Activated T-helper 2 cell treated with anti-CD3 and anti-CD28 coated beads, Interferon-gamma antibody, Interleukin-2, Interleukin-4, amounts not matched to agents 10 μg/mL and 5 μg/mL and 100 μg/mL, durations not matched to agents 14 hours and 24 hours and 36 hours (primary cell): ENCODE measurements at regions not wholly inside any gene's neighbourhood (a gene's known extent, or its start where the extent isn't known, plus 50 kb on each side); places are given as distances from the start of the nearest gene placed in this dataset.
A peak's percentile ranks its signal among the peaks of the same experiment; 100 is the strongest.

Source experiments
- DNase-seq: peaks from one replicate; pipeline ENCODE4 v3.0.0; 2021; ENCODE audit warnings: low spot score
- H3K27ac Mint-ChIP-seq: one replicate; pipeline ENCODE4 v1.8.0; 2021; ENCODE audit warnings: mixed read lengths
- H3K27me3 Mint-ChIP-seq: one replicate; pipeline ENCODE4 v1.8.0; 2021; ENCODE audit warnings: low read depth, mixed read lengths
- H3K36me3 Mint-ChIP-seq: one replicate; pipeline ENCODE4 v1.8.0; 2021; ENCODE audit warnings: low read depth, mixed read lengths
- H3K4me1 Mint-ChIP-seq: one replicate; pipeline ENCODE4 v1.8.0; 2021; ENCODE audit warnings: low read depth, mixed read lengths
- H3K4me3 Mint-ChIP-seq: one replicate; pipeline ENCODE4 v1.8.0; 2021; ENCODE audit warnings: low read depth, mild to moderate bottlenecking, moderate library complexity, mixed read lengths
- H3K9me3 Mint-ChIP-seq: one replicate; pipeline ENCODE4 v1.8.0; 2021; ENCODE audit warnings: mixed read lengths
- intact Hi-C: fragments of 100-400 bp; cut with micrococcal nuclease; formaldehyde crosslinking; loops from one replicate; pipeline ENCODE4 v1.15.1; 2023

DNA sequence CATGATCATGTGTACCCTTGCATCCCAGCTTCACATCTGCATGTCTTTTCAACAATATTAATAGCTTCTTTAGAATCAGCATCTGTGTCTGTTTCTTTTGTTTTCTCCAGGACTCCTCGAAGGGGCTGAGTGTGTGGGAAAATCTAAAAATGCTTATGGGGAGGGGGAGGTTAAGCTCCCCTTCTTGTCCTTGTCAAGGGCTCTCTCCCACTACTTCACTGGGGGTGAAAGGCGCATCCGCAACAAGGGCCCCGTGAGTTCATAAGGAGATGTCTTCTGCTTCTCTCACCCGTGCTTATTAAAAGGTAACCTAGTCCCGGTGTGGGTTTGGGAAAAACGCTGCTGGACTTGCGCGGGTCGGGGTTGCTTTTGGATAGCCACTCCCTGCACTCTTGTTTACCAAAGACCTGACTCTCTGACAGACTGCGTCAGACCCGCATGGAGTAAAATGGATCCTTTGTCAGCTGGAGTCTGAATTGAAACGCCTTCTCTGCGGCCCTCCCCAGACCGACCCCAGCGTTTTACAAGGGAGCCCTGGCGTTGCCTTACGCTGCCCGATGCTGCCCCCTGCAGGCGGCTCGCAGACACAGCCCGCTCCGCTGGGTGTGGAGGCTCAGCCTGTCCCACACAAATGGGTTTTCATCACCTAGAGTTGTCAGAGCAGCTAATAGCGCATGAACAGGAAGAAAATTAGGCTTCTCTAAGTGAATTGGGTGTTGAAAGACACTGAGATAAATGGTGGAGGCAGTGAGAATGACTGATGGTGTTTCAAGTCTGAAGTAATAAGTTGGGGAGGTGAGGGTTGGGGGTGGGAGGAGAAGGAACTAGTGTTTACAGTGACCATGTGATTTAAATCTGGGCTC, 53.8 kb downstream of the IER5 start:
- Mint-ChIP-seq H3K4me3 (peak overlapping the region; percentile 63), H3K27me3 (peaks cover 4% of the 10 kb centered on the region)

DNA sequence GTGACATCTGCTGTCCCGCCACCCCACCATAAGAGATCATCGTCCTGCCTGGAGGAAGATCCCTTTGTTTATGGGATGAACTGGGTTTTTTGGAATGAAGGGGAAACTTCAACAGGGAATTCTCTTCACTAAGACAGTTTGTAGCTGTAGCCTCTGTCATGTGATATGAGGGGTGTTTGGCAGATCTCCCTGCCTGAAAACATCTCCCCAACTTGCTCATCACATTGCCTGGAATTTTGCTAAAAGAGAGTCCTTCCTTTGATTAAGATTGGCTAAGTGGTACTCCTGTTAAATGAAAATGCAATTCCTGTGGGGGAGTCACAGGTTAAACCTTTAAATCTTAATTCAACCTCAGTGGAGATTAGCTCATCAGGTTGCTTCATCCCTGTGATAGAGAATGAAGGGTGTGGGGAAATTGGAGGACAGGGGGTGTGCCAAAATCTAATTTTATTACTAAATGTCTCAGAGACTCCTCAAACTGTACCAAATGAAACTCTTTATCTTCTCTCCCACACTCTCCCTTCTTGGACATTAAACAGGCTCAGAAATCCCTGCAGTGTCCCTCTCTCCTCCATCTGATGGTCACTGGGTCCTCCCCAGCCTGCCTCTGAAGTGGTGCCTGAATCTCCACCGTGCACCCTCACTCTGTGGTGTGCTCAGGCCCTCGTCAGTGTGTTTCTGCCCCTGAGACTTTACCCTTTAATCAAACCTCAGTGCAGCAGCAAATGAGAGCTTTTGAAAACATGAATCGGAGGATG, 54.8 kb downstream of the IER5 start:
- Mint-ChIP-seq H3K36me3 (peaks cover 3% of the 10 kb centered on the region), H3K4me1 (peaks cover 61% of the 10 kb centered on the region), H3K4me3 (no peak overlapping the region), H3K27me3 (peaks cover 4% of the 10 kb centered on the region), H3K27ac (no peak overlapping the region), H3K9me3 (peaks cover 5% of the 10 kb centered on the region)
- DNase-seq = no peak
- intact Hi-C loops = loop anchor here (5.0 kb wide), 2 partner anchors 261 to 641 kb away; partner anchors contain the start of gene ACBD6

More for the DNA sequence above, 53.8 kb downstream of the IER5 start:
- peak overlapping the region; percentile 88 for H3K27ac Mint-ChIP-seq
- H3K4me1 Mint-ChIP-seq = peaks cover 61% of the 10 kb centered on the region
- intact Hi-C loops = loop anchor here (1.0 to 5.0 kb wide), 5 partner anchors 37 to 640 kb away; partner anchors contain the start of gene ACBD6
- peak; percentile 81 for DNase-seq
- H3K36me3 Mint-ChIP-seq = no peaks in the 10 kb centered on the region
- peaks cover 5% of the 10 kb centered on the region for H3K9me3 Mint-ChIP-seq

DNA sequence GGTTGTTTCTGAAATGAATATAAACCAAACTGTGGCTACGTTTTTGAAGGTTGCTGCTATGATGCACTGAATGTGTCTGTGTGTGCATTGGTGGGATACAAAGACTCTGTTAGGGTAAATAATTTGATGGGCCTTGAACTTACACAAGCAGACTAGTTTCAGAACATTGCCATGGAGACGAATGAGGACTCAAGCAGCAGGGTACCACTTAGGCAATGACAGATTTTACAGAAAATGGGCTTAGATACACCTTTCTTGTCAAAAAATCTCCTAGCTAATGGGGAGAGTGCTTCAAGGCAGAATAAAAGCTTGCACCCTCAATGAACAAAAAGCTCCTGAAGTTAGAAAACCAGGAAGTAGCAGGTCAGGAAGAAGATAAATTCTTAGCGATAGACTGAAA, 55.7 kb downstream of the IER5 start:
- no peak for DNase-seq
- intact Hi-C loops = loop anchor here (5.0 kb wide), 2 partner anchors 262 to 642 kb away; partner anchors contain the start of gene ACBD6
- Mint-ChIP-seq H3K27me3 (peaks cover 4% of the 10 kb centered on the region), H3K4me3 (no peak overlapping the region), H3K36me3 (peaks cover 3% of the 10 kb centered on the region), H3K4me1 (peaks cover 61% of the 10 kb centered on the region), H3K27ac (no peak overlapping the region), H3K9me3 (peaks cover 5% of the 10 kb centered on the region)

DNA sequence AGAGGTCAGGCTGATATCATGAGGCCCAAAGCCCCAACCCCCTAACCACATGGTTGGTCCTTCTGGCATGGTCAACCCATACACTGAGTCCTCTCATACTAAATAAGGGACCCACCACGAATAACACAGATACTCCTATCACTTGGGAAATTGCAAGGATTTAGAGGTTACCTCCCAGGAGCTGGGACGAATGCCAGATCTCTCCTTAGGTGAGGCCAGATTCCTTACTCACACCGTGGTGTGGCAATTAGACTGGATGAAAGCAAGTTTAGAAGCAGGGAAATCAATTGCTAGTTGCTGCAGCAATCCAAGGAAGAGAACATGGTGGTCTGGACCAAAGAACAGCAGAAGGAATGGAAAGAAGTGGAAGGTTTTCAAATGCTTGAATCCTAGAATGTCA, 60.1 kb downstream of the IER5 start:
- Mint-ChIP-seq H3K27me3 (peaks cover 3% of the 10 kb centered on the region), H3K36me3 (peaks cover 3% of the 10 kb centered on the region), H3K27ac (peak overlapping the region; percentile 21), H3K4me1 (peaks cover 60% of the 10 kb centered on the region), H3K9me3 (peaks cover 5% of the 10 kb centered on the region), H3K4me3 (peak overlapping the region; percentile 47)
- no peak for DNase-seq
- intact Hi-C loops = loop anchor here (2.0 kb wide), 1 partner anchor 14 kb away; no protein-coding TSS in a partner anchor

DNA sequence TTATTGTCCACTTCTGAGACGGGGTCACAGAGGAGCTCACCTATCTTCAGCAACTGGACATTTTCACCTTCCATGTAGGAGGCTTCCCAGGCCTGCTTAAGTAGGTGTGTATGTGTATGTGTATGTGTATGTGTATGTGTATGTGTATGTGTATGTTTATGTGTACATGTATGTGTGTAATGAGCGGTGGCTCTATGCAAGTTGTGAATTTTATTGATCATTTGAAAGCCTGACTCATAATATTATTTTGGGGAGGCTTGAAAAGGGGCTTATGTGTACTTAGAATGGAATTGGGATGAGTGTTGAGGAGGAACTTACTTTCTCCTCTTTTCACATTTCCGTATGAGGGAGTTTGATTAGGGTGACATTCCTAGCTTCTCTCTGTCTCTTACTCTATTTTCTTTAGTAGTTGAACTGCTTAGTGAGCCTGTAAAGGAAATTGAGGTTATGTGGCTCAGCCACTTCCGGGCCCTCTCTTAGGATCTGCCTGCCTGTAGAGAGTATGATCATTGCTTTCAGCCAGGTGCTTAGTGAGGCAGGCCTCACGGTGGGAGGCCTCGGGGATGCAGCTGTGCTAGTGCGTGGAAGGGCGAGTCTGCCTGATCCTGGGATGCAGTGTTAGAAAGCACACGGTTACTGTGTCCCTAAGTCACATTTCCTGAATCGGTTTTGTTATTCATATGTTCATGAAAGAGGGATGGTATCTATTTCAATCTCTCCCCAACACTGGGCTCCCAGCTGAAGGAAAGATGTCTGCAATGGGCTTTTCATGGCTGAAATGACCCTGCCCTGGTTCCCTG, 61.0 kb downstream of the IER5 start:
- peak; percentile 75 for DNase-seq
- intact Hi-C loops = loop anchor here (2.0 kb wide), 1 partner anchor 13 kb away; no protein-coding TSS in a partner anchor
- Mint-ChIP-seq H3K9me3 (peaks cover 5% of the 10 kb centered on the region), H3K4me1 (peaks cover 51% of the 10 kb centered on the region), H3K27me3 (peaks cover 3% of the 10 kb centered on the region), H3K27ac (peak overlapping the region; percentile 81), H3K36me3 (peaks cover 3% of the 10 kb centered on the region), H3K4me3 (peak overlapping the region; percentile 54)

DNA sequence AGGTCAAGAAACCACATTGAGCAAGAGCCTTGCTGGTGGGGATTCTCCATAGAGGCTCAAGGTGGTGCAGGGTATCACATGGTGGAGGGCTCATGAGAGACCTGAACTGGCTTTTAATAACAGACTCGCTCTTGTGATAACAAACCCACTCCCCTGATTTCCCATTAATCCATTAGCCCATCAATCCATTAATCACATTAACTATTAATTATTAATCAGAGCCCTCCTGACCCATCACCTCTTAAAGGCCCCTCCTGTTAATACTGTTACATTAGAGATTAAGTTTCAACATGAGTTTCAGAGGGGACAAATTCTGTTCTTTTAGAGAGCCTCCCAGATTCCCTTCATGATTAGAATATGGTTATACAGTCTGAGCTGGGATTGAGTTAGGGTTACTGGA, 61.8 kb downstream of the IER5 start:
- Mint-ChIP-seq H3K9me3 (peaks cover 5% of the 10 kb centered on the region), H3K27ac (no peak overlapping the region), H3K36me3 (peaks cover 3% of the 10 kb centered on the region), H3K27me3 (peaks cover 3% of the 10 kb centered on the region), H3K4me3 (no peak overlapping the region), H3K4me1 (peaks cover 53% of the 10 kb centered on the region)
- intact Hi-C loops = no loop called here
- no peak for DNase-seq

DNA sequence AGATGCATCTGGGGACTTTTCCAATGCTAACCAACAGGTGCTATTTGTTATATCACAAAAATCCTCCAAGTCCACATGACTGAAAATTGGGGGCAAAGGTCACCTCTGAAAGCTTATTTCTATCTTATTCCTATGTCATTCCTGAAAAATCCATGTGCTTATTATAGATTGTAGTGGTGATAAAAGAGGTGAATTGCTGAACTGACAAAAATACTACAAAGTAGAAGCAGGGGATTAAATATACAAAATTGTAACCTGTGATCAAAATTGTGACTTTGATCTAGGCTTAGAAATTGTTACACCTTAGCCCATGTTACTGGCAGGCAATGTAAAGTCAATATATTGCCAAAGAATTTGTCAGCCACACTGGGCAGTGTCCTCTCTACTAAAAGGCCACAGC, 62.3 kb downstream of the IER5 start:
- Mint-ChIP-seq H3K9me3 (peaks cover 5% of the 10 kb centered on the region), H3K4me3 (no peak overlapping the region), H3K4me1 (peaks cover 53% of the 10 kb centered on the region), H3K36me3 (peaks cover 3% of the 10 kb centered on the region), H3K27me3 (peaks cover 1% of the 10 kb centered on the region), H3K27ac (no peak overlapping the region)
- intact Hi-C loops = no loop called here
- no peak for DNase-seq

DNA sequence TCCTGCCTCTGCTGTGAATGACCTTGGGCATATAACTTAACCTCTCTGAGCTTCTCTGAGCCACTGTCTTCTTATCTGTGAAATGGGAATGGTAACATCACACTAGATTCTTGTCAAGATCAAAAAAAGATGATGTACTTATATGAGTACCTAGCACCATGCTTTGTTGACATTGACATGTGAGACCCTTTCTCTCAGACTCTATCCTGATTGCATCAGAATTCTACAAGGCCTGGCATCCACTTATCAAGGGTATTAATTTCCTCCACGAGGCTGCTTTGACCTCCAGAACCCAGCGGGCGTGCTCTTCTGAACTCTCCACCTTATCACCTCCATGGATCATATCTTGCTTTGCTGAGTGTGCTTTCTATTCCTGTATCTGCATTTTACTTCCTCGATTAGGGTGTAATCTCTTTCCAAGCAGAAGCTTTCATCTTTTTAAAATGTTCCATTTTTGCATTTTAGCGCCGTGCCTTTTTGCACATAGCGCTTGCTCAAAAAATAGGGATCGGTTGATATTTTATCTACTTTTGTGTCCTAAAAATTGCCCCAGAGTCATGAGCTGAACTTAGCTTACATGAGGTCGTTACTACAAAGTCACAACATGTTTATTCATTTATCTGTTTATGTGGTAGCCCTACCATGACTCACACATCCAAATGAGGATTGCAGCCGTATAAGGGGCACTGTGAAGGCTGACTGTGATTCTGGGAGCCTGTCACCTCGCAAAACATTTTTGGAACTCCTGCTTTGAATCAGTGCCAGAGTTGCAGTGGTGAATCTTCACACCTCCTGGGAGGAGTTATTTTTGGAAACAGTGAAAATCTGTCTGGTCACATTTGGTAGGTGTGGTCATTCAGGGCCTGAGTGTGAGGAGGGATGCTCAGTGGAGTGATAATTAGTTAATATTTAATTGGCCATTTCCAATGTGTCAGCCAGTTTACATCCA, 63.2 kb downstream of the IER5 start:
- H3K4me1 Mint-ChIP-seq = peaks cover 53% of the 10 kb centered on the region

DNA sequence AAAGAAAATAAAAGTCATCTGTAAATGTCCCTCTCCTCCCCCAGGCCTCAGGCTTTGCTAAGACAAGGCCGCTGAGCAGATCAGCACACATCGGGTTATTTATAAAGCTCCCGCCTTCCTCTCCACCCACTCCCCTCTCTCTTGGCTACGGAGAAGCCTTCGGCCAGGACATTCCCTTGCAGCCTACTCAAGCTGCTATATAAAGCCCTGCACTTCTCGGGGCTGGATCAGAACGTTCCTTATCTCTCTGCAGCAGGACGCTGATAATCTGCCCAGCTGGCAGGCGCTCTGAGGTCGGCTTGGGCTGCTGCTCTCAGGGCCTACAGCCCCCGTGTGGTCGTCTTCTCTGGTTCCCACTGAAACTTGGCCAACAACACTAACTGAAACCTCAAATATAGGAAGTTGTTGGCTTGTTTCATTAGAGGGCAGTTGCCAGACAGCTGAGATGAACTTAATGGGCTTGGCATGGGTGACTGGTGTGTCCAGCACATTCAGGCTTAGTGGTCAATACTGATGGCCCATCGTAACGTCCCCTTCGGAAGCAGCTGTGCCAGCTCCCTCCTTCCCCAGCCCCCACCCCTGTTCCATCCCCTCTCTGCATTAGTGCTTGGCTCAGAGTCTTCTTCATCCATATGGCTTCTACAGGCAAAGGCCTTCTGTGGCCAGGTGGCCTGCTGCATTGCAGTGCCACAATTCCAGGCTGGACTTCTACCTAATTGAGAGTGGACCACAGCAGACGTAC, 64.6 kb downstream of the IER5 start:
- Mint-ChIP-seq H3K36me3 (no peaks in the 10 kb centered on the region), H3K27me3 (peaks cover 12% of the 10 kb centered on the region), H3K4me3 (no peak overlapping the region), H3K4me1 (peaks cover 47% of the 10 kb centered on the region), H3K9me3 (no peaks in the 10 kb centered on the region), H3K27ac (no peak overlapping the region)
- no peak for DNase-seq
- intact Hi-C loops = no loop called here

More for the DNA sequence above, 63.2 kb downstream of the IER5 start:
- H3K27ac Mint-ChIP-seq = peak overlapping the region; percentile 65
- H3K4me3 Mint-ChIP-seq = no peak overlapping the region
- H3K27me3 Mint-ChIP-seq = peaks cover 4% of the 10 kb centered on the region
- peaks cover under 1% of the 10 kb centered on the region for H3K9me3 Mint-ChIP-seq
- DNase-seq = no peak
- intact Hi-C loops = no loop called here
- peaks cover 3% of the 10 kb centered on the region for H3K36me3 Mint-ChIP-seq

DNA sequence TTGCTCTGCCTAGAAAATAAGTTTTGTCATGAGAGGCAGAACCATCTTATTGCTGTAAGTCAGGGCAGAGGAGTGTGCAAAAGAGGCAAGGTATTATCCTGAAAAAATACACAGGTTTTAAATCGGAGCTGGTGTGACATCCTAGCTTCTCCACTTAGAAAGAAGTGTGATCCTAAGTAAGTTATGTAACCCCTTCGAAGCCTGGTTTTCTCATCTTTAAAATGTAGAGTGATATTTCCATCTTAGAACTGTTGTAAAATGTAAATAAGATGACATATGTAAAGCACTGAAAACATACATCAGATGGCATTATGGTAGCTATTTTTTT, 65.1 kb downstream of the IER5 start:
- no peak overlapping the region for H3K4me3 Mint-ChIP-seq
- intact Hi-C loops = no loop called here
- no peak overlapping the region for H3K27ac Mint-ChIP-seq
- no peak for DNase-seq
- H3K27me3 Mint-ChIP-seq = peaks cover 12% of the 10 kb centered on the region
- H3K4me1 Mint-ChIP-seq = peaks cover 49% of the 10 kb centered on the region
- no peaks in the 10 kb centered on the region for H3K9me3 Mint-ChIP-seq
- no peaks in the 10 kb centered on the region for H3K36me3 Mint-ChIP-seq

DNA sequence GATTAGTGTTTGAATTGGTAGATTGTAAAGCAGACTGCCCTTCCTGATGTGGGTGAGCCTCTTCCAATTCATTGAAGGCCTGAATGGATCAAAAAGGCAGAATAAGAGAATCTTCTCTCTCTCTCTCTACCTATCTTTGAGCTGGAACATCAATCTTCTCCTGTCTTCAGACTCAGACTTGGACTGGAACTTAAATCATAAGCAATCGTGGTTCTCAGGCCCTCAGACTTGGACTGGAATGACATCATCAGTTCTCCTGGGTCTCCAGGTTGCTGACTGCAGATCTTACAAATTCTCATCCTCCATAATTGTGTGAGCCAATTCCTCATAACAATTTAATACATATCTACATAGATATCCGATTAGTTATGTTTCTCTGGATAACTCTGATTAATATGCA, 66.8 kb downstream of the IER5 start:
- Mint-ChIP-seq H3K4me1 (peaks cover 47% of the 10 kb centered on the region), H3K27me3 (peaks cover 12% of the 10 kb centered on the region)

More for the DNA sequence above, 66.8 kb downstream of the IER5 start:
- no peak for DNase-seq
- Mint-ChIP-seq H3K36me3 (no peaks in the 10 kb centered on the region), H3K27ac (no peak overlapping the region), H3K4me3 (no peak overlapping the region), H3K9me3 (no peaks in the 10 kb centered on the region)
- intact Hi-C loops = no loop called here
